ENCODE measurements at regions not wholly inside any gene's neighbourhood (a gene's known extent, or its start where the extent isn't known, plus 50 kb on each side); places are given as distances from the start of the nearest gene placed in this dataset.

DNA sequence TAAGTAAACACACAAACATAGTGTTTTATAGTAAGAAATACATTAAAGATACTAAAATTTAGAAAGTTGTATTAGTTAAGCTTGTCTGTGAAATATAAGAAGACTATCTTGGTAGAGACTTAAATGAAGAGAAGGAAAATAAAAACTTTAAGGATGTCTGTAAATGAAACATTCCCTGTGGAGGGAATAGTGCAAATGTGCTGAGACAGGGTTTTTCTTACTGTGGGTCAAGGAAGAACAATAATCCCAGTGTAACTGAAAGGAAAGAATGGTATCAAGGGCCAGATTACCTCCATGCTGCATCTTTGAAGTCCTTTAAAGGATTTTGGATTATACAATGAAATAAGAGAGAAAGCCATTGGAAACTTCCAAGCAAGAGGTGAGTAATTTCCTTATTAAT is 547.5 kb upstream of the PCDH15 start:
- Histone ChIP-seq H3K9me3 (ENCODE audit: insufficient read depth, low read depth) (no peaks in the 10 kb centered on the region), H3K4me2 (no peak overlapping the region), H3K79me2 (ENCODE audit: low read depth) (no peaks in the 10 kb centered on the region), H4K20me1 (ENCODE audit: insufficient read depth) (no peaks in the 10 kb centered on the region), H3K27me3 (ENCODE audit: insufficient read depth, low read depth) (no peaks in the 10 kb centered on the region), H2AFZ (no peak overlapping the region), H3F3A (ENCODE audit: insufficient read depth, low read depth) (no peaks in the 10 kb centered on the region), H3K36me3 (ENCODE audit: low read depth) (no peaks in the 10 kb centered on the region), H3K4me3 (no peak overlapping the region), H3K27ac (no peak overlapping the region), H3K9me2 (ENCODE audit: insufficient read depth) (no peaks in the 10 kb centered on the region), H3K4me1 (replicated peaks; ENCODE audit: insufficient read depth) (no peaks in the 10 kb centered on the region)
- BruUV-seq (replicated peaks), result no TSS peak
- no peak for DNase-seq
- CTCF ChIA-PET, result no interaction called here
- intact Hi-C loops (cut with micrococcal nuclease; ENCODE audit: unreplicated experiment), result no loop called here
- POLR2A ChIA-PET (ENCODE audit: unreplicated experiment), result interaction anchor here (0.6 kb wide), 1 partner anchor 1974 kb away, joined by 3 read pairs; no protein-coding TSS in a partner anchor
- no peak for TF ChIP-seq CTCF (conservative IDR thresholded peaks at IDR 0.05)
- TF ChIP-seq EZH2 (IDR thresholded peaks at IDR 0.05; ENCODE audit: low read depth), result no peak

GRCh38 chr10:55330486-55330885 is 529.5 kb upstream of the PCDH15 start:
- Histone ChIP-seq H3K9me2 (ENCODE audit: insufficient read depth) (no peaks in the 10 kb centered on the region), H3K27me3 (ENCODE audit: insufficient read depth, low read depth) (no peaks in the 10 kb centered on the region), H3K4me2 (no peak overlapping the region), H3K9me3 (ENCODE audit: insufficient read depth, low read depth) (no peaks in the 10 kb centered on the region), H3K4me3 (no peak overlapping the region), H4K20me1 (ENCODE audit: insufficient read depth) (no peaks in the 10 kb centered on the region), H2AFZ (no peak overlapping the region), H3K4me1 (replicated peaks; ENCODE audit: insufficient read depth) (no peaks in the 10 kb centered on the region), H3K27ac (no peak overlapping the region), H3F3A (ENCODE audit: insufficient read depth, low read depth) (no peaks in the 10 kb centered on the region), H3K79me2 (ENCODE audit: low read depth) (no peaks in the 10 kb centered on the region), H3K36me3 (ENCODE audit: low read depth) (no peaks in the 10 kb centered on the region)
- ChIA-PET CTCF (no interaction called here), POLR2A (ENCODE audit: unreplicated experiment) (no interaction called here)
- TF ChIP-seq EZH2 (IDR thresholded peaks at IDR 0.05; ENCODE audit: low read depth), result no peak
- TF ChIP-seq CTCF (conservative IDR thresholded peaks at IDR 0.05), result no peak
- no peak for DNase-seq
- intact Hi-C loops (cut with micrococcal nuclease; ENCODE audit: unreplicated experiment), result no loop called here
- BruUV-seq (replicated peaks), result no TSS peak

- Histone ChIP-seq H3K9me2 (ENCODE audit: insufficient read depth) (0 out of 2 replicates have a peak, but pooled peaks cover 3% of the 10 kb centered on the region), H3K79me2 (ENCODE audit: low read depth) (no peaks in the 10 kb centered on the region), H3K27me3 (ENCODE audit: insufficient read depth, low read depth) (no peaks in the 10 kb centered on the region), H3F3A (ENCODE audit: insufficient read depth, low read depth) (no peaks in the 10 kb centered on the region), H3K4me2 (no peak overlapping the region), H3K4me3 (no peak overlapping the region), H3K9me3 (ENCODE audit: insufficient read depth, low read depth) (no peaks in the 10 kb centered on the region), H3K27ac (no peak overlapping the region), H4K20me1 (ENCODE audit: insufficient read depth) (no peaks in the 10 kb centered on the region), H2AFZ (no peak overlapping the region), H3K36me3 (ENCODE audit: low read depth) (no peaks in the 10 kb centered on the region), H3K4me1 (replicated peaks; ENCODE audit: insufficient read depth) (no peaks in the 10 kb centered on the region)
- no peak for DNase-seq
- ChIA-PET POLR2A (ENCODE audit: unreplicated experiment) (no interaction called here), CTCF (no interaction called here)
- no TSS peak for BruUV-seq (replicated peaks)
- intact Hi-C loops (cut with micrococcal nuclease; ENCODE audit: unreplicated experiment), result no loop called here
- no peak for TF ChIP-seq EZH2 (IDR thresholded peaks at IDR 0.05; ENCODE audit: low read depth)
- TF ChIP-seq CTCF (conservative IDR thresholded peaks at IDR 0.05), result no peak
These were observed 528.8 kb upstream of the PCDH15 start for GRCh38 chr10:55329796-55330195.
